OCI-LY1 (cell line): ENCODE measurements at regions not wholly inside any gene's neighbourhood (a gene's known extent, or its start where the extent isn't known, plus 50 kb on each side); places are given as distances from the start of the nearest gene placed in this dataset.

Source experiments
- H2AFZ ChIP-seq: fragments of 200-600 bp; sonication (generic), shearing (Covaris generic); 2 replicates; pipeline ENCODE4 v1.6.0; 2014; ENCODE audit warnings: antibody characterized with exemption, mild to moderate bottlenecking, low read length
- H3F3A ChIP-seq: fragments of 200-600 bp; sonication (generic), shearing (Covaris generic); 2 replicates; pipeline ENCODE4 v1.6.0; 2014; ENCODE audit warnings: mild to moderate bottlenecking, antibody characterized with exemption, low read length, moderate library complexity; ENCODE audit not compliant: insufficient read depth
- H3K27ac ChIP-seq: fragments of 200-600 bp; sonication (generic); 2 replicates; pipeline ENCODE4 v1.5.1; 2014; ENCODE audit warnings: low read length, mixed run types, mild to moderate bottlenecking, low read depth; ENCODE audit not compliant: poor library complexity, severe bottlenecking
- H3K27me3 ChIP-seq: fragments of 200-600 bp; sonication (generic); 2 replicates; pipeline ENCODE4 v1.6.0; 2014; ENCODE audit warnings: antibody characterized with exemption, mild to moderate bottlenecking, low read length, moderate library complexity; ENCODE audit not compliant: insufficient read depth
- H3K36me3 ChIP-seq: fragments of 200-600 bp; sonication (generic); 2 replicates; pipeline ENCODE4 v1.6.1; 2014; ENCODE audit warnings: mild to moderate bottlenecking, antibody characterized with exemption, low read length, moderate library complexity, mixed read lengths; ENCODE audit not compliant: insufficient read depth
- H3K4me1 ChIP-seq: fragments of 200-600 bp; sonication (generic); 2 replicates; pipeline ENCODE4 v1.5.1; 2014; ENCODE audit warnings: mild to moderate bottlenecking, low read length, moderate library complexity; ENCODE audit not compliant: insufficient read depth, severe bottlenecking
- H3K4me2 ChIP-seq: fragments of 200-600 bp; sonication (generic), shearing (Covaris generic); 2 replicates; pipeline ENCODE4 v1.6.1; 2014; ENCODE audit warnings: low read length
- H3K4me3 ChIP-seq: fragments of 200-600 bp; sonication (generic); 2 replicates; pipeline ENCODE4 v1.5.1; 2014; ENCODE audit warnings: low read length, low read depth, mild to moderate bottlenecking, mixed read lengths; ENCODE audit not compliant: poor library complexity, severe bottlenecking
- H3K79me2 ChIP-seq: fragments of 200-600 bp; shearing (Covaris generic); 2 replicates; pipeline ENCODE4 v1.6.1; 2016; ENCODE audit warnings: mixed run types, low read length, mixed read lengths; ENCODE audit not compliant: insufficient read depth
- H3K9ac ChIP-seq: fragments of 200-600 bp; sonication (generic), shearing (Covaris generic); 2 replicates; pipeline ENCODE4 v1.6.1; 2014; ENCODE audit warnings: mild to moderate bottlenecking, low read length, mixed read lengths
- H3K9me2 ChIP-seq: fragments of 200-600 bp; sonication (generic), shearing (Covaris generic); 2 replicates; pipeline ENCODE4 v1.6.1; 2014; ENCODE audit warnings: low read depth, mild to moderate bottlenecking, low read length, mixed read lengths
- H3K9me3 ChIP-seq: fragments of 200-600 bp; shearing (Covaris generic); 2 replicates; pipeline ENCODE4 v1.6.1; 2014; ENCODE audit warnings: low read length, mixed read lengths
- H4K20me1 ChIP-seq: fragments of 200-600 bp; sonication (generic), shearing (Covaris generic); 2 replicates; pipeline ENCODE4 v1.6.0; 2016; ENCODE audit warnings: mild to moderate bottlenecking, low read length; ENCODE audit not compliant: insufficient read depth
- CTCF ChIP-seq: fragments of 200-600 bp; sonication (generic), shearing (Covaris generic); IDR thresholded peaks from 2 replicates; pipeline ENCODE4 v1.5.1; 2017; ENCODE audit warnings: mild to moderate bottlenecking, antibody characterized with exemption, low read length, moderate library complexity, mixed read lengths
- EZH2 ChIP-seq: fragments of 200-600 bp; sonication (generic), shearing (Covaris generic); IDR thresholded peaks from 2 replicates; pipeline ENCODE4 v1.8.0; 2017; ENCODE audit warnings: borderline replicate concordance, mixed run types, mild to moderate bottlenecking, antibody characterized with exemption, low read length, moderate library complexity, mixed read lengths

GRCh38 chr2:121902171-121902591 lies 146.7 kb downstream of the TSN start:
- Histone ChIP-seq H3K4me1 (peaks cover 46% of the 10 kb centered on the region), H3K9me2 (no peaks in the 10 kb centered on the region), H3K79me2 (peaks cover 13% of the 10 kb centered on the region), H3K27me3 (no peaks in the 10 kb centered on the region), H3K36me3 (peaks cover 5% of the 10 kb centered on the region), H2AFZ (no peak overlapping the region), H3K4me2 (peak overlapping the region; percentile 82), H3K9me3 (no peaks in the 10 kb centered on the region), H3K9ac (peak overlapping the region; percentile 86), H4K20me1 (no peaks in the 10 kb centered on the region), H3K4me3 (peak overlapping the region; percentile 73), H3F3A (no peaks in the 10 kb centered on the region), H3K27ac (peak overlapping the region; percentile 76)
- TF ChIP-seq EZH2 (no peak), CTCF (peak; percentile 77)

GRCh38 chr2:121902616-121903015 lies 147.2 kb downstream of the TSN start:
- Histone ChIP-seq H3K9me2 (no peaks in the 10 kb centered on the region), H3K9ac (peak overlapping the region; percentile 86), H3K36me3 (peaks cover 7% of the 10 kb centered on the region), H3K27me3 (no peaks in the 10 kb centered on the region), H4K20me1 (no peaks in the 10 kb centered on the region), H3K4me2 (peak overlapping the region; percentile 82), H2AFZ (no peak overlapping the region), H3K9me3 (no peaks in the 10 kb centered on the region), H3K4me3 (peak overlapping the region; percentile 73), H3K79me2 (peaks cover 13% of the 10 kb centered on the region), H3K4me1 (peaks cover 48% of the 10 kb centered on the region), H3F3A (no peaks in the 10 kb centered on the region), H3K27ac (peak overlapping the region; percentile 76)
- TF ChIP-seq EZH2 (no peak), CTCF (no peak)

GRCh38 chr2:121903037-121903689 lies 147.7 kb downstream of the TSN start:
- Histone ChIP-seq H3K9me3 (no peaks in the 10 kb centered on the region), H3K4me3 (peak overlapping the region; percentile 73), H3K9me2 (no peaks in the 10 kb centered on the region), H3F3A (no peaks in the 10 kb centered on the region), H4K20me1 (no peaks in the 10 kb centered on the region), H2AFZ (no peak overlapping the region), H3K36me3 (peaks cover 7% of the 10 kb centered on the region), H3K4me2 (peak overlapping the region; percentile 82), H3K27me3 (no peaks in the 10 kb centered on the region), H3K79me2 (peaks cover 13% of the 10 kb centered on the region), H3K4me1 (peaks cover 48% of the 10 kb centered on the region), H3K27ac (peak overlapping the region; percentile 76), H3K9ac (peak overlapping the region; percentile 86)
- TF ChIP-seq CTCF (no peak), EZH2 (no peak)
